Stimulated activated CD4-positive, alpha-beta T cell treated with anti-CD3 and anti-CD28 coated beads, Interleukin-4, amount 100 ng/mL, for 48 hours (primary cell): ENCODE measurements at regions not wholly inside any gene's neighbourhood (a gene's known extent, or its start where the extent isn't known, plus 50 kb on each side); places are given as distances from the start of the nearest gene placed in this dataset.

Experiments used
- DNase-seq, 2 donors: peaks; one replicate each; pipeline ENCODE4 v3.0.0-alpha.2; 2020; ENCODE audit warnings: low read depth in 2 of 2

- DNase-seq, result no peak
Measured at GRCh38 chr7:41910940-41911600, 208.2 kb upstream of the INHBA start.

DNA sequence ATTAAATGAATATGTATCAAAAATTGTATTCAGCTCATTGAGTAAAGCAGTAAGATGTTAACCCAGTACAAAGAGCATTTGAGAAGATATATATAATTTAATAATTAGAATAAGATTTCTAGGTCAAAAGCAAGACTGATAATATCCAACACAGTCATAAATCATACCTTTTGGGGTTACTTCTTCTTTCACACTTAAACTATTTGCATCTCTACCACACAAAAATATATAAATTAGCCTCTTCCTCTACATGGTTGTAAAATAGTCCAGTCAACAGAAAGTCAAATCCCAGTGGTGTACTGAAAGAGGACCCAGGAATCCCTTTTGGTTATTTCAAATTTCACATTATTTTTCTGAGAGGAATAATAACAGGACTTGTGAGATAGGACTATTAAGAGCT is 204.6 kb upstream of the INHBA start:
- no peak for DNase-seq

DNA sequence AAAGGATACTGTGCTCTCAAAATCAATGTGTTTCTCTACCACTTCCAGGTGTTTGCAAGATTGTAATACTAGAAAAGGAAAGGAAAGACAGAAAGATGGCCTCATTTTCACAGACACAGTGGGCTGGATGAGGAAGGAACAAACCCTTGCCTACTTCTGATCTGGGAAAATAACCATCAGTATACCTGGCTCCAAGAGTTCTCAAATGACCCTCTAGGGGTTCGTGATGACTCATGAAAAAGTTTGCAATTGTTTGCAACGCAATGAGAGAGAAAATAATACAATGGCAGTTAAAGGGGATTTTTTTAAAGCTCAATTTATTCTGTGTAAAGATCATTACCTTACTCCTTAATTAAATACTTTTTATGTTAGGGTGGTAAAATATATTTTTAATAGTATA is 197.6 kb upstream of the INHBA start:
- no peak for DNase-seq

GRCh38 chr7:41899823-41900433 is 197.0 kb upstream of the INHBA start:
- DNase-seq, result no peak

- no peak for DNase-seq
Measured at GRCh38 chr7:41893656-41894055, 190.8 kb upstream of the INHBA start.

DNA sequence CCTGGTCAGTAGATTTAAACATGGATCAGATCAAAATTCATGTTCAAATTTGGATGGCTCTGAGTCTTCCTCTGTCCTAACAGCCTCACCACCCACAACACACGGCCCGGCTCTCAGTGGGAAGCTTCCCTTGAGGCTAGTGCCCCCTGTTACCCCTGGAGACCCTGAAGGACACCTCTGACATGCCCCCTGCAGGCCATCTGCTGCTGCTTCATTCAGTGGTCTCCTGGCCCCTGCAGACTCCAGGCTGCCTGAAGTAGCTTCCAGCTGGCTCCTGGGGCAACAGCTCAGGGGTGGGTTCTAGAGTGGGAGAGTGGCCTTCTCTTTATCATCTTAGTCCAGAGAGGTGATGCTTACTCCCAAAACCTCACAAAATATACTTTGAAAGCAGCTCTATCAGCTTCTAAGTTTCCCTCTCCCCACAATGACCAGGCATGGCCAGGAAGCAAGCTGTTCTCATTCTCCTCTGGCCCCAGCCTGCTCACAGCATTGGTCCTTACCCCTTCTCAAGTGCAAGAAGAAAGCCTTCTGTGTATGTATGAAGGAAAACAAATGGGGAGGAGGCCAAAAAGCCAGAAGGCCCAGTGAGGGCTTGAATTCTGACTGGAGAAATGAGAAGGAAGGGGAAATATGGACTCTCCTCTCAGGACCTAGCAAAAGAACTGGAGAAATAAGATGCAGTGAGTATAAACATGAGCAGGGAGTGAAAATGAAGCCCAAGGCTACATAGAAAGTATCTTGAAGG is 189.6 kb upstream of the INHBA start:
- DNase-seq, result no peak

DNA sequence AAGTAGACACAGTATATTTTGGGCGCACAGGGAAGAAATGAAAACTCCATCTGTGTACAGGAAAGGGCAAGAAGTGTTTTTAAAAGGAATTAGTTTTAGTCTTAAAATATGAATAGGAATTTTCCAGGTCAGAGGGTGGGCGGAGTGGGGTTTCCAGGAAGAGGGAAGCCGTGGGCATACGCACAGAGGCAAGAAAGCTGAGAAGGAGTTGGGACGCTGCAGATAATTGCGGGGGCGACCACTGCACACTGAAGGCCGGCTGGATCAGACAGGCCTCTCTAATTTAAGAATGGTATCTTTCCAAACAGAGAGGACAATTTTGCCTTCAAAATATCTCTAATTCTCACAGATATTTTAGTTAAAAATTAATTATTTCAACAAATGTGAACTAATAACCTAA is 189.1 kb upstream of the INHBA start:
- DNase-seq, result no peak

- no peak for DNase-seq
Measured at GRCh38 chr7:41890631-41891274, 187.9 kb upstream of the INHBA start.

GRCh38 chr7:41889472-41889871 is 186.6 kb upstream of the INHBA start:
- DNase-seq, result no peak

- no peak for DNase-seq
Measured at GRCh38 chr7:41889040-41889439, 186.2 kb upstream of the INHBA start.

- no peak for DNase-seq
Measured at GRCh38 chr7:41887416-41887815, 184.5 kb upstream of the INHBA start.

- no peak for DNase-seq
Measured at GRCh38 chr7:41886901-41887311, 184.0 kb upstream of the INHBA start.

GRCh38 chr7:41886262-41886900 is 183.5 kb upstream of the INHBA start:
- DNase-seq, result no peak

- no peak for DNase-seq
Measured at GRCh38 chr7:41885748-41886147, 182.9 kb upstream of the INHBA start.

DNA sequence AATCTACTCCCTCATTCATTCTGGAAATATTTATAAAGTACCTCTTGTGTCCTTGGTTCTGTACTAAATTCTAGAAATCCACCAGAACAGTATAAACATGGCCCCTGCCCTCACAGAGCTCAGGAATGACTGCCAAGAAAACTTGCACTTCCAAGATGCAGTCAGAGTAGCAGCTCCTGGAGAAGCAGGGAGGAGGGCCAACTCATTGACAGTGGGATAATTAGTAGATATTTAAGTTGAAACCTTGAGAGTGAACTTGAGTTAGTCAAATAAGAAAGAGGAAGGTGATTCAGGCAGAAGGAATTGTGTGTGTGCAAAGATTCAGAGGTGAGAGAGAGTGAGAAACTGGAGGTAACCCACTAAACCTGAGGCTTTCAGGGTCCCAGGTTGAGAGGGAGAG is 182.2 kb upstream of the INHBA start:
- no peak for DNase-seq

GRCh38 chr7:41882745-41883420 is 180.0 kb upstream of the INHBA start:
- DNase-seq, result no peak

DNA sequence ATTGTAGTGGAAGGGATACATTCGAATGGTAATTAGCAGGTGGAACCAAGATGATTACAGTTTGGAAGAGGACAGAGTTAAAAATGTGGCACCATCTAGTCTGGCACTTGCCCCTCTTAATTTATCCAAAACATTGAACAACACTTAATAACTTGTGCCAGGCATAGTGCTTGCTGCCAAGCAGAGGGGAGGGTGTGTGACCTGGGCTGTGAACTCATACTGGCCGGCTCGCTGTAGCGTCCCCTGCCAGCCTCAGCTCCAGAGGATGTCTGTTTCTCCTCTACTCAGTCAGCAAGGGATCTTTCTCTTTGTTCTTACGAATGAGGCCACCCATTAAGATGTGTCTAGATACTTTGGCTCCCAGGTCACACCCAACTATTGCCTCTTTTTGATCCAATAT is 179.4 kb upstream of the INHBA start:
- no peak for DNase-seq

DNA sequence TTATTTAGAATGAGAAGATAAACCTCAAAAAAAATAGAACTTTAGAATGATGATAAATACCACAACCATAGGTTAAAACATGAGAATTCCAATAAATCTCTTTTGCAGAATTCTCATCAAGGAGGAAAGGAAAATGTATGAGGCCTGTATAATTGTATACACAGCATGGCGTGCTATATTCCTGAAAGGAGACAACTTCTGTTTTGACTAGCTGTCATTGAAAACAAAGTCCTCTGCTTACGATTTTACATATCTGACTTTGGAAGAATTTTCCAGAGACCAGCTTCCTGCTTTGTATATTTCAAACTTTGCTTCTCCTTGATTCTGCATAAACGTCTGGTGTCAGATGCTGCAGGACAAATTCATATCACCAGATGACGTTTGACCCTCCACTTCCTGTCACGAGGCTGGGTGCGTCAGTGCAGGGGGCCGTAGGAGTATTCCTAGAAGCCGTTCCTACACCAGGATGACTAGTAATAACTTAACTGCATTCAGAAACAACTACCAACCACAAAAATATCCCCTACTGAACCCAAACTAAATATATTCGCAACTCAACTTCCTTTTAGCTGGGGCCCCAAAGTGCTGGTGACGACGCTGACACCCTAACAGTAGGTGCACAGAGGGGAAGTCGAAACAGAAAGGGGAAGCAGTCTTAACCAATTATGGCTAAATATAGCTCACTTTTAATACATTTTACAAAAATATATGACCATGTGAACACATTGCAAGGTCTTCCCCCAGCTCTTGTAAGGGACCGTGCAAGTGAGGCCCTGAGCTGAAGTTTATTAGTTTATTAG is 178.6 kb upstream of the INHBA start:
- DNase-seq, result peak; percentile 59 to 68

DNA sequence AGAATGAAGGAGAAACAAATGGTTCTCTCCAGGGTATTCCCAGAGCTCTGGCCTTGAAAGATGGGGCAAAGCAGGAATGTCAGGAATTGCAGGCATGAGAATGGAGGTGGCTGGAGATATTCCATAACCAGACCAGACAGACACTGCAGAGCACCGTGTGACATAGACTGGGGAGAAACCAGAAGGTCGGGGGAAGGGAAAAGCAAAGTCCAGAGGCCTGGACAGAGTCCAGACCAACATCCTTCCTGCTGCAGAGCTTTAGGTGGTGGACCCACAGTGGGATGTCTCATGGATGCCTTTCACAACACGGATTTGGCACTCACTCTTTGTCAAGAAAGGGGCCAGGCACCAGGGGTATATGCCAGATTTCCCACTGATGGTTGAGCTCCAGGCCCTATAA is 177.2 kb upstream of the INHBA start:
- no peak for DNase-seq

GRCh38 chr7:41879403-41879802 is 176.5 kb upstream of the INHBA start:
- DNase-seq, result no peak
